Retinal pigment epithelial cell (primary cell): ENCODE measurements at regions not wholly inside any gene's neighbourhood (a gene's known extent, or its start where the extent isn't known, plus 50 kb on each side); places are given as distances from the start of the nearest gene placed in this dataset.

Experiments used
- DNase-seq: peaks from one replicate; pipeline ENCODE4 v3.0.0-alpha.2; 2010; ENCODE audit warnings: low read depth
- H3K4me3 ChIP-seq: 2 replicates; pipeline ENCODE4 v1.5.1; 2011; ENCODE audit warnings: mild to moderate bottlenecking, low read length, control low read depth, moderate library complexity
- TF ChIP-seq, protein P1 (sequence below): conservative IDR thresholded peaks from 2 replicates; pipeline ENCODE4 v1.5.1; 2011; ENCODE audit warnings: low read depth, low read length, control low read depth, inconsistent platforms

DNA sequence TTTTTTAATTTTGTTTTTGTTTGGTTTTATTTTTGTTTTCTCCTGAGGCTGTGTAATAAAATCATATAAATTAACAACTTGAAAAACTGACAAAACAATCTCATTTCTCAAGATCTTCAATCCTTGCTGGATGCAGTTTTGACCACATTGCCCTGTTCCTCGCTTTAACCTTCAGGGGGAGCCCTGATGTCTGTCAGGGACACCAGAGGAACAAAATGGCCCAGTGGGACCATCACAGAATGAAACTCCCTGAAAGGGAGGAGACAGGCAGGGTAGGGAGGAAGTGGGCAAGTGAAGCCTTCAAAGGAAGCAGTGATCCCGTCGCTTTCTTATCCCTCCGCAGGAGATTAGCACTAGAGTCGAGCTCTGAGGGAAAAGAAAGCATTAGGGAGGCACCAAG lies 274.9 kb upstream of the LDB2 start:
- TF ChIP-seq, protein P1, sequence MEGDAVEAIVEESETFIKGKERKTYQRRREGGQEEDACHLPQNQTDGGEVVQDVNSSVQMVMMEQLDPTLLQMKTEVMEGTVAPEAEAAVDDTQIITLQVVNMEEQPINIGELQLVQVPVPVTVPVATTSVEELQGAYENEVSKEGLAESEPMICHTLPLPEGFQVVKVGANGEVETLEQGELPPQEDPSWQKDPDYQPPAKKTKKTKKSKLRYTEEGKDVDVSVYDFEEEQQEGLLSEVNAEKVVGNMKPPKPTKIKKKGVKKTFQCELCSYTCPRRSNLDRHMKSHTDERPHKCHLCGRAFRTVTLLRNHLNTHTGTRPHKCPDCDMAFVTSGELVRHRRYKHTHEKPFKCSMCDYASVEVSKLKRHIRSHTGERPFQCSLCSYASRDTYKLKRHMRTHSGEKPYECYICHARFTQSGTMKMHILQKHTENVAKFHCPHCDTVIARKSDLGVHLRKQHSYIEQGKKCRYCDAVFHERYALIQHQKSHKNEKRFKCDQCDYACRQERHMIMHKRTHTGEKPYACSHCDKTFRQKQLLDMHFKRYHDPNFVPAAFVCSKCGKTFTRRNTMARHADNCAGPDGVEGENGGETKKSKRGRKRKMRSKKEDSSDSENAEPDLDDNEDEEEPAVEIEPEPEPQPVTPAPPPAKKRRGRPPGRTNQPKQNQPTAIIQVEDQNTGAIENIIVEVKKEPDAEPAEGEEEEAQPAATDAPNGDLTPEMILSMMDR: peak; percentile 44
- H3K4me3 ChIP-seq: no peak overlapping the region
- DNase-seq: no peak

GRCh38 chr4:17170131-17170530 lies 271.7 kb upstream of the LDB2 start:
- H3K4me3 ChIP-seq: no peak overlapping the region
- TF ChIP-seq, protein P1: no peak
- no peak for DNase-seq

GRCh38 chr4:17169699-17170098 lies 271.3 kb upstream of the LDB2 start:
- TF ChIP-seq, protein P1: no peak
- no peak for DNase-seq
- no peak overlapping the region for H3K4me3 ChIP-seq

DNA sequence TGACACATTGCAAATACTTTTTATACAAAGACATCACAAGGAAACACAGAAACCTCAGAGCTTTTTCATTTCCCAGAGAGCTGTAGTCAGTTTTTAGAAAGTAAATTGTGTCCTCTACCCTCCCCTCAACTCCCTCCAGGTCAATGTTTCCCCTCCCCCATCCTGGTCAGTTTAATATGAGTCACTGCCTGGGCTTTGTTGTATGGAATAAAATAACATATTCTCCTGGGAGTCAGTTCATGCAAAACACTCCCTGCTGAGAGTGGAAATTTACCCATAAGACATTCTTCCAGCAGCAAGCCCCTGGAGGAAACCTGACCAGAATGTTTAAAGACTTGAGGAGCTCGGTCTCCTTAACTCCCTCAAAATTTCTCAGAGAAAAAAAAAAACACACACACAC lies 270.1 kb upstream of the LDB2 start:
- TF ChIP-seq, protein P1: no peak
- H3K4me3 ChIP-seq: no peak overlapping the region
- peak; percentile 26 for DNase-seq

GRCh38 chr4:17166954-17167353 lies 268.5 kb upstream of the LDB2 start:
- TF ChIP-seq, protein P1: no peak
- no peak overlapping the region for H3K4me3 ChIP-seq
- DNase-seq: no peak

- no peak overlapping the region for H3K4me3 ChIP-seq
- TF ChIP-seq, protein P1: no peak
- no peak for DNase-seq
Observed at GRCh38 chr4:17165286-17165685, 266.8 kb upstream of the LDB2 start.

DNA sequence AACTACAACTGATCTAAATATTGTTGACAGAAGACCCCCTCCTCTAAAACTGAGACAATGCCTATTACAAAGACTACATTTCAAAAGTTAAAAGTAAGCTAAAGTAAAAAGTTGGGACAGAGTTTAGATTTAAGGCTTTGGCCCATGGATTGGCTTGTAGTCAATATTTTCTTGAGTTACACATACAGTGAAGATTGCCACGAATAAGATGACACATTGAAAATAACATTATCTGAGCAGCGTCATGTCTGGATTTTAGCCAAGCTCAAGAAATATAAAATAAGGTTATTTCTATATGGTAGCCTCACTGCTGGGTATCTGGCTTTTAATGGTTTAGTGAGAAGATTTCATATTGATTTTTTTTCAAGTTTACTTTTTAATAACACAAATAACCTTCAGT lies 266.2 kb upstream of the LDB2 start:
- H3K4me3 ChIP-seq: no peak overlapping the region

More for the DNA sequence above, 266.2 kb upstream of the LDB2 start:
- TF ChIP-seq, protein P1: no peak
- DNase-seq: no peak
